GM23338 (cell line): ENCODE measurements at regions not wholly inside any gene's neighbourhood (a gene's known extent, or its start where the extent isn't known, plus 50 kb on each side); places are given as distances from the start of the nearest gene placed in this dataset.

ENCODE experiments used
- CTCF ChIP-seq, 2 experiments: fragments of 200-600 bp in 1 of 2; sonication (generic) in 1 of 2; conservative IDR thresholded peaks; 2 replicates each; pipeline versions ENCODE4 v1.5.1 to v1.6.1; 2016 to 2017; ENCODE audit warnings: antibody characterized with exemption in 2 of 2, low read depth in 2 of 2, mild to moderate bottlenecking in 2 of 2, moderate library complexity in 1 of 2
- EZH2 ChIP-seq: fragments of 200-600 bp; sonication (generic); IDR thresholded peaks from one replicate; pipeline ENCODE4 v1.8.0; 2017; ENCODE audit warnings: antibody characterized with exemption, mild to moderate bottlenecking, low read depth; ENCODE audit not compliant: unreplicated experiment
- EZH2phosphoT487 ChIP-seq: fragments of 200-600 bp; sonication (generic); IDR thresholded peaks from one replicate; pipeline ENCODE4 v1.8.1; 2018; ENCODE audit warnings: antibody characterized with exemption; ENCODE audit not compliant: unreplicated experiment
- POLR2AphosphoS5 ChIP-seq: IDR thresholded peaks from 2 replicates; pipeline ENCODE4 v1.6.1; 2016; ENCODE audit warnings: antibody characterized with exemption, low read depth
- REST ChIP-seq: IDR thresholded peaks from one replicate; pipeline ENCODE4 v1.6.1; 2018; ENCODE audit warnings: antibody characterized with exemption; ENCODE audit not compliant: unreplicated experiment
- STAT1 ChIP-seq: IDR thresholded peaks from one replicate; pipeline ENCODE4 v1.6.1; 2016; ENCODE audit warnings: antibody characterized with exemption; ENCODE audit not compliant: unreplicated experiment
- ZNF331 ChIP-seq: fragments of 250-450 bp; sonication (Bioruptor Pico); IDR thresholded peaks from 2 replicates; pipeline ENCODE4 v1.5.0; 2020; ENCODE audit warnings: low read depth, mild to moderate bottlenecking, moderate library complexity
- ZNF462 ChIP-seq: fragments of 250-450 bp; sonication (Bioruptor Pico); IDR thresholded peaks from 2 replicates; pipeline ENCODE4 v1.5.0; 2020; ENCODE audit warnings: mild to moderate bottlenecking, moderate library complexity

- TF ChIP-seq POLR2AphosphoS5: no peak
- TF ChIP-seq CTCF (conservative IDR thresholded peaks at IDR 0.05; ENCODE audit: low read depth in 2 of 2): no peak
- no peak for TF ChIP-seq EZH2
- TF ChIP-seq ZNF462 (CRISPR knock-in tag): no peak
- no peak for TF ChIP-seq STAT1
- TF ChIP-seq REST: no peak
- TF ChIP-seq ZNF331 (CRISPR knock-in tag): no peak
- no peak for TF ChIP-seq EZH2phosphoT487
Observed at GRCh38 chr5:99949361-99949760, 585.8 kb upstream of the FAM174A start.
